Mammary epithelial cell (primary cell): ENCODE measurements at regions not wholly inside any gene's neighbourhood (a gene's known extent, or its start where the extent isn't known, plus 50 kb on each side); places are given as distances from the start of the nearest gene placed in this dataset.

ENCODE experiments used
- CTCF ChIP-seq, 2 donors: IDR thresholded peaks in 1 of 2; conservative IDR thresholded peaks in 1 of 2; 2 replicates each; pipeline ENCODE4 v1.5.1; 2011 to 2012; ENCODE audit warnings: inconsistent platforms in 2 of 2, low read length in 2 of 2, mild to moderate bottlenecking in 2 of 2, control low read depth in 1 of 2, low read depth in 1 of 2; ENCODE audit not compliant: insufficient read depth in 1 of 2; ENCODE audit errors: extremely low read depth in 1 of 2
- EZH2 ChIP-seq: IDR thresholded peaks from 2 replicates; pipeline ENCODE4 v1.6.1; 2012; ENCODE audit warnings: low read length, inconsistent platforms, borderline replicate concordance

- TF ChIP-seq CTCF (conservative IDR thresholded peaks at IDR 0.05 in 1 of 2, IDR thresholded peaks at IDR 0.05 in 1 of 2; ENCODE audit: extremely low read depth in 1 of 2, insufficient read depth in 1 of 2, low read depth in 1 of 2, low read length in 2 of 2): no peak
- no peak for TF ChIP-seq EZH2
Observed at GRCh38 chr2:128639120-128639477, 320.4 kb upstream of the HS6ST1 start.
